Thoracic aorta (tissue), 2 donors: ENCODE measurements at regions not wholly inside any gene's neighbourhood (a gene's known extent, or its start where the extent isn't known, plus 50 kb on each side); places are given as distances from the start of the nearest gene placed in this dataset.

Experiments
- ATAC-seq: fragments of 150-250 bp; one replicate; pipeline ENCODE4 v1.8.0; 2017; ENCODE audit warnings: low read depth; ENCODE audit not compliant: insufficient number of reproducible peaks, low FRiP score
- DNase-seq: peaks from one replicate; pipeline ENCODE4 v3.0.0-alpha.2; 2020; ENCODE audit warnings: low spot score
- H3K27ac ChIP-seq, 2 donors: fragments of 200-600 bp; sonication (generic); 1 replicate in 1 of 2; 2 replicates in 1 of 2; pipeline ENCODE4 v1.5.1; 2016; ENCODE audit warnings: mild to moderate bottlenecking in 2 of 2, moderate library complexity in 2 of 2
- H3K27me3 ChIP-seq: fragments of 200-600 bp; sonication (generic); replicated peaks from 2 replicates; pipeline ENCODE4 v1.6.0; 2016; ENCODE audit warnings: mild to moderate bottlenecking; ENCODE audit not compliant: insufficient read depth
- H3K36me3 ChIP-seq: fragments of 200-600 bp; sonication (generic); one replicate; pipeline ENCODE4 v1.5.1; 2016
- H3K4me1 ChIP-seq, 2 donors: fragments of 200-600 bp; sonication (generic); 1 replicate in 1 of 2; 2 replicates in 1 of 2; pipeline versions ENCODE4 v1.5.1 to v1.6.0; 2016; ENCODE audit warnings: low read depth in 2 of 2, mild to moderate bottlenecking in 1 of 2; ENCODE audit not compliant: control insufficient read depth in 1 of 2
- H3K4me3 ChIP-seq: fragments of 200-600 bp; sonication (generic); 2 replicates; pipeline ENCODE4 v1.5.1; 2016; ENCODE audit warnings: mild to moderate bottlenecking
- H3K9me3 ChIP-seq: fragments of 200-600 bp; sonication (generic); 2 replicates; pipeline ENCODE4 v1.5.1; 2016
- TF ChIP-seq, protein P1 (sequence below): fragments of 200-600 bp; sonication (generic); IDR thresholded peaks from one replicate; pipeline ENCODE4 v1.5.1; 2019; ENCODE audit warnings: antibody characterized with exemption

GRCh38 chr6:1020133-1020532 is 291.8 kb upstream of the FOXQ1 start:
- no peaks in the 10 kb centered on the region for H3K36me3 ChIP-seq
- TF ChIP-seq, protein P1, sequence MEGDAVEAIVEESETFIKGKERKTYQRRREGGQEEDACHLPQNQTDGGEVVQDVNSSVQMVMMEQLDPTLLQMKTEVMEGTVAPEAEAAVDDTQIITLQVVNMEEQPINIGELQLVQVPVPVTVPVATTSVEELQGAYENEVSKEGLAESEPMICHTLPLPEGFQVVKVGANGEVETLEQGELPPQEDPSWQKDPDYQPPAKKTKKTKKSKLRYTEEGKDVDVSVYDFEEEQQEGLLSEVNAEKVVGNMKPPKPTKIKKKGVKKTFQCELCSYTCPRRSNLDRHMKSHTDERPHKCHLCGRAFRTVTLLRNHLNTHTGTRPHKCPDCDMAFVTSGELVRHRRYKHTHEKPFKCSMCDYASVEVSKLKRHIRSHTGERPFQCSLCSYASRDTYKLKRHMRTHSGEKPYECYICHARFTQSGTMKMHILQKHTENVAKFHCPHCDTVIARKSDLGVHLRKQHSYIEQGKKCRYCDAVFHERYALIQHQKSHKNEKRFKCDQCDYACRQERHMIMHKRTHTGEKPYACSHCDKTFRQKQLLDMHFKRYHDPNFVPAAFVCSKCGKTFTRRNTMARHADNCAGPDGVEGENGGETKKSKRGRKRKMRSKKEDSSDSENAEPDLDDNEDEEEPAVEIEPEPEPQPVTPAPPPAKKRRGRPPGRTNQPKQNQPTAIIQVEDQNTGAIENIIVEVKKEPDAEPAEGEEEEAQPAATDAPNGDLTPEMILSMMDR: no peak

GRCh38 chr6:1018041-1018440 is 293.9 kb upstream of the FOXQ1 start:
- TF ChIP-seq, protein P1: no peak
- Histone ChIP-seq H3K9me3 (no peaks in the 10 kb centered on the region), H3K27me3 (no peaks in the 10 kb centered on the region), H3K27ac (no peak overlapping the region), H3K4me1 (no peaks in the 10 kb centered on the region), H3K4me3 (no peak overlapping the region), H3K36me3 (no peaks in the 10 kb centered on the region)
- ATAC-seq: no peak
- no peak for DNase-seq

More at GRCh38 chr6:1020133-1020532, 291.8 kb upstream of the FOXQ1 start:
- no peak overlapping the region for H3K4me3 ChIP-seq
- DNase-seq (no peak), ATAC-seq (no peak)
- no peaks in the 10 kb centered on the region for H3K27me3 ChIP-seq
- H3K27ac ChIP-seq: no peak overlapping the region
- no peaks in the 10 kb centered on the region for H3K9me3 ChIP-seq
- H3K4me1 ChIP-seq: no peaks in the 10 kb centered on the region

GRCh38 chr6:1016329-1017302 is 295.3 kb upstream of the FOXQ1 start:
- TF ChIP-seq, protein P1: no peak
- no peaks in the 10 kb centered on the region for H3K27me3 ChIP-seq
- ATAC-seq: no peak
- H3K4me1 ChIP-seq: no peaks in the 10 kb centered on the region
- no peaks in the 10 kb centered on the region for H3K36me3 ChIP-seq
- DNase-seq: no peak
- no peak overlapping the region for H3K27ac ChIP-seq
- H3K9me3 ChIP-seq: no peaks in the 10 kb centered on the region
- no peak overlapping the region for H3K4me3 ChIP-seq

GRCh38 chr6:1015825-1016224 is 296.1 kb upstream of the FOXQ1 start:
- no peak for ATAC-seq
- Histone ChIP-seq H3K36me3 (no peaks in the 10 kb centered on the region), H3K27me3 (no peaks in the 10 kb centered on the region), H3K9me3 (no peaks in the 10 kb centered on the region), H3K4me3 (no peak overlapping the region), H3K4me1 (no peaks in the 10 kb centered on the region), H3K27ac (no peak overlapping the region)
- DNase-seq: no peak
- TF ChIP-seq, protein P1: no peak

GRCh38 chr6:1014431-1014807 is 297.5 kb upstream of the FOXQ1 start:
- Histone ChIP-seq H3K27me3 (no peaks in the 10 kb centered on the region), H3K4me1 (no peaks in the 10 kb centered on the region), H3K9me3 (no peaks in the 10 kb centered on the region), H3K36me3 (no peaks in the 10 kb centered on the region), H3K27ac (no peak overlapping the region), H3K4me3 (no peak overlapping the region)
- TF ChIP-seq, protein P1: no peak
- no peak for ATAC-seq
- DNase-seq: no peak
